HS-27A (cell line): ENCODE measurements at regions not wholly inside any gene's neighbourhood (a gene's known extent, or its start where the extent isn't known, plus 50 kb on each side); places are given as distances from the start of the nearest gene placed in this dataset.
"Not testable (repeated sequence)": the region's sequence is repeated elsewhere in the genome, so short reads cannot be mapped to it uniquely, and the experiment has no call there.

ENCODE experiments used
- DNase-seq: peaks from one replicate; pipeline ENCODE4 v3.0.0-alpha.2; 2012; ENCODE audit warnings: low read depth, missing footprints

DNA sequence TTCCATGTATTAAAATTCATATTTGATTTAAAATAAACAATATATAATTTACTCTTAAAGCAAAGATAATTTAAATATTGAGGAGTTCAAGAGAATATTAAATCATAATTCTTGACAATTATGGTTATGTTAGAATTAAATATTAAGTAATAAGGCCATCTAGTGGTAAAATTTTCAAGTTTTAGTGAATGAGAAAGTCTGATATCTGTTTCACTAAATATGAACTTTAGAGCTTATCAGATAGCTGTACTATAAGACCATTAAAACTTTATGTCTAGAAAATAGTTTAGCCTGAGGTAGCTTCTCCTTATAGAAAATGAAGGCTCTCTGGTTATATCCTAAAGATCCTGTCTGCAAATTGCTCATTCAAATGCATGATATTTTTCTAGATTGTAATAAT lies 152.1 kb upstream of the PRSS12 start:
- DNase-seq, result not testable (repeated sequence)

GRCh38 chr4:118505491-118505890 lies 152.7 kb upstream of the PRSS12 start:
- DNase-seq, result not testable (repeated sequence)

DNA sequence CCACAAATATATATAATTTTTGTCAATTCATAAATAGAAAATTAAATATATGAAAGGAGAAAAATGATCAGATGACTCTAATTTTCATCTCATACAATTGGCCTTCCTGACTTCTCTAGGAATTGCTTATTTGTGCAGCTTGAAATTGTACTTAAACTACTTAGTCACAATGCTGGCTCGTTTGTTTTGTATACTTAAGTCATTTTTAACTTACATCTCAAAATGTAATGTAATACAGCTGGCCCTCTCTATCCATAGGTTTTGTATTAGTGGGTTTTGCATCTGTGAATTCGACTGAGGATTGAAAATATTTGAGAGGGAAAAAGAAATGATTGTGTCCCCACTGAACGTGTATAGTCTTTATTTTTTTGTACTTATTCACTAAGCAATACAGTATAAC lies 160.1 kb upstream of the PRSS12 start:
- DNase-seq, result not testable (repeated sequence)

DNA sequence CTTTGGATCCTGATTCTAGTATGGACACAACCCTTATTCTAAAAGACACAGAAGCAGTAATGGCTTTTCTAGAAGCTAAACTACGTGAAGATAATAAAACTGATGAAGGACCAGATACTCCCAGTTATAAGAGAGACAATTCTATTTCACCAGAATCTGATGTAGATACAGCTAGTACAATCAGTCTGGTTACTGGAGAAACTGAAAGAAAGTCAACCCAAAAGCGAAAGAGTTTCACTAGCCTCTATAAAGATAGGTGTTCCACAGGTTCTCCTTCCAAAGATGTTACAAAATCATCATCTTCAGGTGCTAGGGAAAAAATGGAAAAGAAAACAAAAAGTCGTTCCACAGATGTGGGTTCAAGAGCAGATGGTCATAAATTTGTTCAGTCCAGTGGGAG lies 161.5 kb upstream of the PRSS12 start:
- DNase-seq, result not testable (repeated sequence)

GRCh38 chr4:118516107-118516506 lies 163.3 kb upstream of the PRSS12 start:
- not testable (repeated sequence) for DNase-seq

GRCh38 chr4:118530107-118530506 lies 155.1 kb upstream of the METTL14 start:
- DNase-seq, result not testable (repeated sequence)

DNA sequence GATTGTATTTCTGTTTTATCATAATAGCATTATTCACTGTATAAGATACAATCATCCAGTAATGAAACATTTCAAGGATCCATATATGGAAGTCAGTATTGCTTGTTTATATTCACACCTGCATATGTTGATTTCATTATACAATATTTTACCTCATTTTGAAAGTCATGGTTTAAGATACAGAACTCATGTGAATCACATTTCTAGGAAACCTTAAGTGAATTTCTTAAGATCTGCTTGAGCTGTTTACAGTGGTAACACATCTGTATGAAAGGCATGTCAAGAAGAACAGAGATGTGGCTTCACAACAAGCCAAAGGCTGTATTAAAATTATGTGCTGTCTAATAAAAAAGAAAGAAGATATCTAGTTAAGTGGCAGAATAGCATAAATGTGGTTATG lies 153.2 kb upstream of the METTL14 start:
- not testable (repeated sequence) for DNase-seq

DNA sequence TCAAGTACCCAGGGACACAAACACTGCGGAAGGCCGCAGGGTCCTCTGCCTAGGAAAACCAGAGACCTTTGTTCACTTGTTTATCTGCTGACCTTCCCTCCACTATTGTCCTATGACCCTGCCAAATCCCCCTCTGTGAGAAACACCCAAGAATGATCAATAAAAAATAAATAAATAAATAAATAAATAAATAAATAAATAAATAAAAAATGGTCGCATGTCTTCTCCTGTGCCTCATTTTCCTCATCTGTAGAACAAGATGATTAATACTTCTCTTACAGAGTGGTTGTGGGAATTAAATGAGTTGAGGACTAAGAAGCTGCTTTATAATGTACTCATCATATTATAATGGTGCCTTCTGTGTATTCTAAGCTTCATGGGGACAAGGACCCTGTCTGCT lies 149.4 kb upstream of the METTL14 start:
- DNase-seq, result not testable (repeated sequence)

DNA sequence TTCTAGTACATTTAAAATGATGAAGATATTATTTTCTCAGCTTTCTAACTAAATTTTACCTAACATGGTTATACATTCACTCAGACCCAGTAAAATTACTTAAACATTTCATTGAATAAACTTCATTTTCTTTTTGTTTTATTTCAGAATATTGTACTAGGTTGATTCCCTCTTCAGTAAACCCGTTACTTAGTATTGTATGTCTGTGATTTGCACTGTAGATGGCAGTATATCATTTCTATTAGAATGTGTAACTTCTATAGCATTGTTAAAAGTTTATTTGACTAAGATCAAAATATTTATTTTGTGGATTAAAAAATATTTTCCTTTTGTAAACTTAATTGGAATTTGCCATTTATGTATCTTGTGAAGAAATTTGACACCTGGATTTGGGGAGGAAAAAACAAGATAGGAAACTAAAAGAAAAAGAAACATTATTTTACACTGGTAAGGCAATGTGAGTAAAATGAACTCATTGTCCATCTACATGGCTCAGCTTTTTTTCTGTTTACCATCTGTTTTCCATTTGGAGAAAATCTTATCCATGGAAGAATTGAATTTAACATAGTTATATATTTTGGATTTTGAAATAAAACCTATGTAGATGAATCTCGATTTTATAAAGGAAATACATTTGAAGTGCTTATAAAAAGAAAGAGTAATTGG lies 145.6 kb upstream of the METTL14 start:
- not testable (repeated sequence) for DNase-seq

- DNase-seq, result not testable (repeated sequence)
Observed at GRCh38 chr4:118556576-118556975, 128.6 kb upstream of the METTL14 start.

DNA sequence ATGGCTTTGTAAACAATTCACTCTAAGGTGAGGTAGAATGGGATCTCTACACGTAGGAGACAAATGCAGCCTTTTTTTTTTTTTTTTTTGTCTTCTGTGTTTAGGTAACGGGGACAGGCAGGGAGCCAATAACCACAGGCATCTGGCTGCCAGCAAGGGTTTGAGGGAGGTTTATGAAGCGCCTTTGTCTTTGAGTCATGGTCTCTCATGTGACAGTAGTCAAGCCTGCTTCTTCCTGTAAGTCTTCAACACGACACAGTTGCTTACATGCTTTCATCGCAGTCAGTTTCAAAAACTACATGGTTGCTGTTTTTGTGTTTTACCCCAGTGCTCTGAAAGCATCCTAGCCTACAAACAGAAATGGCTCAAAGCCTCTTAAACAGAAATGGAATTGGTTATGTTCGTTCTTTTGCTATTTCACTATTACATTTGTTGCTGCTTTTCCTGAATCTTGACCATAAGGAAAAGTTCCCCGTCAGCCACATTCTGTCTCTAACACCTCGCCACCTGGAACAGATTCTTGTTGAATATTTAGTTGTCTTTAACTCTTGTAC lies 127.8 kb upstream of the METTL14 start:
- DNase-seq, result no peak

DNA sequence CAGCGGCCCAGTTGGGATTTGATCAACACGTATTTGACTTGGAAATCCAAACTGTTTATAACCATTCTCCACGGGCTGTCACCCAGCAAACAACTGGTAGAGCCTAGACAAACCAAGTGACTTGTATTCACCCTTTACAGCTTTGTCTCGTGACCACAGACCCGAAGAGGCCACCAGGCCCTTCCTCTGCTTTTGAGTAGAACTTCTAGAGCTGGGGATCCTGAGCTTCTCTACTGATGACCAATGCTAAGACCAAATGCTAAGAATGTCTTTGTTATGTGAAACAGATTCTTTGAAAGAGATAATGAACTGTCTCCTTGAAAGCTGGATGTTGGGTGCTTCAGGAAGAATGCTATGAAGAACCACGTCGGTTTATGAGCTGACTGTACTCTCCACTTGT lies 127.0 kb upstream of the METTL14 start:
- DNase-seq, result not testable (repeated sequence)

- not testable (repeated sequence) for DNase-seq
Observed at GRCh38 chr4:118561559-118561958, 123.6 kb upstream of the METTL14 start.

DNA sequence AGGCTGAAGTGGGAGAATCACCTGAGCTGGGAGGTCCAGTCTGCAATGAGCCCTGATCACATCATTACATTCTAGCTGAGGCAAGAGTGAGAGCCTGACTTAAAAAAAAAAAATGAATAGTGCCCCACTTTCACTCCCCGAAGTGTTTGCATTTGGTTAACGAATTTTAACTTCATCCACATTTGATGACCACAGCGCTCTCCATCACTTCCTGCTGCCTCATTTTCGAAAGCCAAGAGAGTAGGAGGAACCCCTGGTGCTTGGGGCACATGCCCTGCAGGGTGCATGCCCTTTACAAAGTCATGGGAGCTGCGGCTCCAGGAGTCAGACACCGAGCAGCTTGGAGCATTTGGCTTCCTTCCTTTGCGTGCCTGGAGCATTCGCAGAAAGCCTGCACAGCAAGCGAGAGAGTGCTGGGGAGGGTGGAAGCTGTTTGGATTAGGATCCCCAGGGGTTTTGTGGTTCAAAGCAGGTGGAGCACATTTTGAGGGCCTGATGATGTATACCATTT lies 119.1 kb upstream of the METTL14 start:
- peak; percentile 33 for DNase-seq

DNA sequence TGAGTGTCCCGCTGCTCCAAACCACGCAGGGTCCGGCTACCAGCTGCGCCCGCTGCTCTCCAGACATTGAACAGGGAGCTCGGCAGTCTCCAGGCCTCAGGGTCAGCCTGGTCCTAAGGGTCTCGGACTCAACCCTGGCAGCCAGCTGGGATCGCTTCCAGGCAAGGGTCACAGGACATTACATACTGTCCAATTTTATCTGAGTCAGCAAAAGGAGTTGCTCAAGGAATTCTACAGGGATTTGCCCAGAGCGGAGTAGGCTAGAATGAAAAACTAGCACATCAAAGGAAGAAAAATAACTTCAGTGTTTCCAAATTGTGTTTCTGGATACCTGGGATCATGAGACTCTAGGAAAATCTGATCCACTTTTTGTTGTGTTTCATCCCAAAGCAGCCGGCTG lies 112.2 kb upstream of the METTL14 start:
- not testable (repeated sequence) for DNase-seq

- not testable (repeated sequence) for DNase-seq
Observed at GRCh38 chr4:118574251-118574913, 110.8 kb upstream of the METTL14 start.

DNA sequence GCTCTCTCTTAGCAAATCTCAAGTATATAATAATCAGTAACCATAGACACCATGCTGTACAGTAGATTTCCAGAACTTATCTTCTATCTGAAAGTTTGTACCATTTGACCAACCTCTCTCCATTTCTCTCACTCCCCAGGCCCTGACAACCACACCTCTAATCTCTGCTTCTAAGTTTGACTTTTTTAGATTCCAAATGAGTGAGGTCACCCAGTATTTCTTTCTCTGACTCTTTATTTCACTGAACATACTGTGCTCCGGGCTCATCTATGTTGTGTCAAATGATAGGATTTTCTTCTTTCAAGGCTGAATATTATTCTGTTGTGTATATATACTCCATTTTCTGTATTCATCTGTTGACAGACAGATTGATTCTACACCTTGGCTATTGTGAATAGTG lies 110.1 kb upstream of the METTL14 start:
- DNase-seq, result peak; percentile 5

DNA sequence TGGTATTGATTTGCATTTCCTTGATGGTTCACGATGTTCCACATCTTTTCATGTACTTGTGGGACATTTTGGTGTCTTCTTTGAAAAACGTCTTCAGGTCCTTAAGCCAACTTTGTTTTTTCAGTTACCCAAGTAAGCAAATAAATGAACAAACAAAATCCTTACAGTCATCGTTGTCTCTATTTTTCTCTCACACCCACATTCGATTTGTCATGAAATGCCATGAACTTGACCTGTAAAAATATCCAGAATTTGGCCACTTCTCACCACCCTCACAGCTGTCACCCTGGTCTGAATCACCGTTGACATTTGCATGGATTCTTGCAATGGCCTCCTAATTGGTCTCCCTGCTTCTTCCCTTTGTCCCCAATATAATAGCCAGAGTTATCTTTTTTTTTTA lies 109.5 kb upstream of the METTL14 start:
- DNase-seq, result not testable (repeated sequence)

- DNase-seq, result not testable (repeated sequence)
Observed at GRCh38 chr4:118576709-118577219, 108.4 kb upstream of the METTL14 start.

GRCh38 chr4:118585015-118585414 lies 100.2 kb upstream of the METTL14 start:
- no peak for DNase-seq

- DNase-seq, result no peak
Observed at GRCh38 chr4:118586357-118586790, 98.8 kb upstream of the METTL14 start.

- no peak for DNase-seq
Observed at GRCh38 chr4:118587116-118587831, 97.9 kb upstream of the METTL14 start.
